ENCODE measurements at regions not wholly inside any gene's neighbourhood (a gene's known extent, or its start where the extent isn't known, plus 50 kb on each side); places are given as distances from the start of the nearest gene placed in this dataset.

- no peak for DNase-seq (ENCODE audit: extremely low read depth, low read depth)
- no peak overlapping the region for H3K4me3 ChIP-seq (replicated peaks; ENCODE audit: low read depth, low read length)
- TF ChIP-seq CTCF (IDR thresholded peaks at IDR 0.05; ENCODE audit: low read depth, low read length, missing control alignments): no peak
Measured at GRCh38 chr3:124439603-124440002, 290.6 kb upstream of the UMPS start.

- DNase-seq (ENCODE audit: extremely low read depth, low read depth): no peak
- no peak overlapping the region for H3K4me3 ChIP-seq (replicated peaks; ENCODE audit: low read depth, low read length)
- TF ChIP-seq CTCF (IDR thresholded peaks at IDR 0.05; ENCODE audit: low read depth, low read length, missing control alignments): no peak
Measured at GRCh38 chr3:124441766-124442165, 288.5 kb upstream of the UMPS start.

GRCh38 chr3:124442463-124442862 lies 287.8 kb upstream of the UMPS start:
- TF ChIP-seq CTCF (IDR thresholded peaks at IDR 0.05; ENCODE audit: low read depth, low read length, missing control alignments): no peak
- DNase-seq (ENCODE audit: extremely low read depth, low read depth): no peak
- no peak overlapping the region for H3K4me3 ChIP-seq (replicated peaks; ENCODE audit: low read depth, low read length)

- H3K4me3 ChIP-seq (replicated peaks; ENCODE audit: low read depth, low read length): no peak overlapping the region
- no peak for DNase-seq (ENCODE audit: extremely low read depth, low read depth)
- no peak for TF ChIP-seq CTCF (IDR thresholded peaks at IDR 0.05; ENCODE audit: low read depth, low read length, missing control alignments)
Measured at GRCh38 chr3:124443446-124443845, 286.8 kb upstream of the UMPS start.

GRCh38 chr3:124444075-124444474 lies 286.2 kb upstream of the UMPS start:
- H3K4me3 ChIP-seq (replicated peaks; ENCODE audit: low read depth, low read length): no peak overlapping the region
- no peak for DNase-seq (ENCODE audit: extremely low read depth, low read depth)
- TF ChIP-seq CTCF (IDR thresholded peaks at IDR 0.05; ENCODE audit: low read depth, low read length, missing control alignments): no peak

GRCh38 chr3:124444896-124445295 lies 285.4 kb upstream of the UMPS start:
- DNase-seq (ENCODE audit: extremely low read depth, low read depth): no peak
- no peak overlapping the region for H3K4me3 ChIP-seq (replicated peaks; ENCODE audit: low read depth, low read length)
- no peak for TF ChIP-seq CTCF (IDR thresholded peaks at IDR 0.05; ENCODE audit: low read depth, low read length, missing control alignments)

- DNase-seq (ENCODE audit: extremely low read depth, low read depth): no peak
- H3K4me3 ChIP-seq (replicated peaks; ENCODE audit: low read depth, low read length): no peak overlapping the region
- TF ChIP-seq CTCF (IDR thresholded peaks at IDR 0.05; ENCODE audit: low read depth, low read length, missing control alignments): no peak
Measured at GRCh38 chr3:124447845-124448244, 282.4 kb upstream of the UMPS start.

All from HFF-Myc (cell line).